ENCODE measurements at regions not wholly inside any gene's neighbourhood (a gene's known extent, or its start where the extent isn't known, plus 50 kb on each side); places are given as distances from the start of the nearest gene placed in this dataset.
A peak's percentile ranks its signal among the peaks of the same experiment; 100 is the strongest.
"Not testable (repeated sequence)": the region's sequence is repeated elsewhere in the genome, so short reads cannot be mapped to it uniquely, and the experiment has no call there.

GRCh38 chr10:30732671-30733070 lies 103.1 kb upstream of the LYZL2 start:
- no peak for DNase-seq (ENCODE audit: low spot score)

- no peak for DNase-seq (ENCODE audit: low spot score)
Measured at GRCh38 chr10:30731963-30732362, 102.4 kb upstream of the LYZL2 start.

- no peak for DNase-seq (ENCODE audit: low spot score)
Measured at GRCh38 chr10:30730306-30730705, 100.8 kb upstream of the LYZL2 start.

GRCh38 chr10:30728766-30729165 lies 99.2 kb upstream of the LYZL2 start:
- DNase-seq (ENCODE audit: low spot score) = no peak

GRCh38 chr10:30728127-30728526 lies 98.6 kb upstream of the LYZL2 start:
- no peak for DNase-seq (ENCODE audit: low spot score)

- no peak for DNase-seq (ENCODE audit: low spot score)
Measured at GRCh38 chr10:30727524-30727923, 98.0 kb upstream of the LYZL2 start.

- DNase-seq (ENCODE audit: low spot score) = peak; percentile 48
Measured at GRCh38 chr10:30726783-30727414, 97.3 kb upstream of the LYZL2 start.

- no peak for DNase-seq (ENCODE audit: low spot score)
Measured at GRCh38 chr10:30725661-30726060, 96.1 kb upstream of the LYZL2 start.

- no peak for DNase-seq (ENCODE audit: low spot score)
Measured at GRCh38 chr10:30724296-30724695, 94.7 kb upstream of the LYZL2 start.

- DNase-seq (ENCODE audit: low spot score) = no peak
Measured at GRCh38 chr10:30722956-30723620, 93.5 kb upstream of the LYZL2 start.

GRCh38 chr10:30719832-30720231 lies 90.3 kb upstream of the LYZL2 start:
- DNase-seq (ENCODE audit: low spot score) = no peak

GRCh38 chr10:30709700-30710358 lies 80.3 kb upstream of the LYZL2 start:
- no peak for DNase-seq (ENCODE audit: low spot score)

- DNase-seq (ENCODE audit: low spot score) = no peak
Measured at GRCh38 chr10:30709229-30709628, 79.7 kb upstream of the LYZL2 start.

GRCh38 chr10:30708234-30708633 lies 78.7 kb upstream of the LYZL2 start:
- DNase-seq (ENCODE audit: low spot score) = no peak

- DNase-seq (ENCODE audit: low spot score) = not testable (repeated sequence)
Measured at GRCh38 chr10:30706189-30706588, 76.6 kb upstream of the LYZL2 start.

- DNase-seq (ENCODE audit: low spot score) = no peak
Measured at GRCh38 chr10:30705625-30706149, 76.1 kb upstream of the LYZL2 start.

GRCh38 chr10:30705101-30705624 lies 75.6 kb upstream of the LYZL2 start:
- no peak for DNase-seq (ENCODE audit: low spot score)

GRCh38 chr10:30704601-30705100 lies 75.1 kb upstream of the LYZL2 start:
- DNase-seq (ENCODE audit: low spot score) = not testable (repeated sequence)

GRCh38 chr10:30704026-30704600 lies 74.6 kb upstream of the LYZL2 start:
- no peak for DNase-seq (ENCODE audit: low spot score)

GRCh38 chr10:30703446-30703845 lies 73.9 kb upstream of the LYZL2 start:
- not testable (repeated sequence) for DNase-seq (ENCODE audit: low spot score)

- no peak for DNase-seq (ENCODE audit: low spot score)
Measured at GRCh38 chr10:30702860-30703259, 73.3 kb upstream of the LYZL2 start.

- DNase-seq (ENCODE audit: low spot score) = peak; percentile 22
Measured at GRCh38 chr10:30701451-30702173, 72.1 kb upstream of the LYZL2 start.
